BJ (cell line): ENCODE measurements at regions not wholly inside any gene's neighbourhood (a gene's known extent, or its start where the extent isn't known, plus 50 kb on each side); places are given as distances from the start of the nearest gene placed in this dataset.

Source experiments
- CTCF ChIA-PET: fragments of 350-600 bp; formaldehyde crosslinking; extraction: SDS; loops from one replicate; lab custom pipeline; 2021; ENCODE audit warnings: antibody characterized with exemption, inconsistent platforms; lab: Yijun Ruan, JAX
- POLR2A ChIA-PET: fragments of 300-600 bp; sonication (Branson Sonifier 250); formaldehyde crosslinking; extraction: SDS; loops from one replicate; lab custom pipeline; 2021; ENCODE audit warnings: antibody characterized with exemption; lab: Charles Lee
- DNase-seq: peaks from one replicate; pipeline ENCODE4 v3.0.0-alpha.2; 2011; ENCODE audit warnings: low read depth
- H3K27me3 ChIP-seq: 2 replicates; pipeline ENCODE4 v1.6.0; 2011; ENCODE audit warnings: low read length; ENCODE audit not compliant: control insufficient read depth, insufficient read depth
- H3K36me3 ChIP-seq: 2 replicates; pipeline ENCODE4 v1.5.1; 2011; ENCODE audit warnings: low read length; ENCODE audit not compliant: control insufficient read depth, insufficient read depth
- H3K4me3 ChIP-seq: 2 replicates; pipeline ENCODE4 v1.5.1; 2011; ENCODE audit warnings: low read depth, mild to moderate bottlenecking, control low read depth, low read length
- TF ChIP-seq, protein P1 (sequence below): IDR thresholded peaks from 2 replicates; pipeline ENCODE4 v1.5.1; 2011; ENCODE audit warnings: low read depth, mild to moderate bottlenecking, control low read depth, inconsistent platforms, low read length, moderate library complexity; ENCODE audit not compliant: insufficient read depth

DNA sequence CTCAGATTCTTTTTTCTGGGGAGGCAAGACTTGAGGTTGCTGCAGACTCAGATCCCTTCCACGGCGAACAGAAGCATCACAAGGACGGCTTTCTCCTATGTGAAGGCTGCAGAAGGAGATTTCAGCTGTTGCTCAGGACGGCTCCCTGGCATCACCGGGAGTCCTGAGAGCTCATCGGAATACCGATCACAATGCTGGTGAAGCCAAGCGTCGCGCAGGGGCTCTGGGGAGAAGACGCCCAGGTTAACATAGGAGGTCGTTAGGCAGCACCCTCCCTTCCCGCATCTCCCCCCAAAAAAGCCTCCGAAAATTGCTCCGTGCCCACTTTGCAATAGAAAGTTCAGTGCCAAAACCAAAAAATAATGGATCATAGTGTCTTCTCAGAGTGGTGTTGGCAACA, 127.2 kb upstream of the TMEM132D start:
- no peak overlapping the region for H3K4me3 ChIP-seq
- TF ChIP-seq, protein P1, sequence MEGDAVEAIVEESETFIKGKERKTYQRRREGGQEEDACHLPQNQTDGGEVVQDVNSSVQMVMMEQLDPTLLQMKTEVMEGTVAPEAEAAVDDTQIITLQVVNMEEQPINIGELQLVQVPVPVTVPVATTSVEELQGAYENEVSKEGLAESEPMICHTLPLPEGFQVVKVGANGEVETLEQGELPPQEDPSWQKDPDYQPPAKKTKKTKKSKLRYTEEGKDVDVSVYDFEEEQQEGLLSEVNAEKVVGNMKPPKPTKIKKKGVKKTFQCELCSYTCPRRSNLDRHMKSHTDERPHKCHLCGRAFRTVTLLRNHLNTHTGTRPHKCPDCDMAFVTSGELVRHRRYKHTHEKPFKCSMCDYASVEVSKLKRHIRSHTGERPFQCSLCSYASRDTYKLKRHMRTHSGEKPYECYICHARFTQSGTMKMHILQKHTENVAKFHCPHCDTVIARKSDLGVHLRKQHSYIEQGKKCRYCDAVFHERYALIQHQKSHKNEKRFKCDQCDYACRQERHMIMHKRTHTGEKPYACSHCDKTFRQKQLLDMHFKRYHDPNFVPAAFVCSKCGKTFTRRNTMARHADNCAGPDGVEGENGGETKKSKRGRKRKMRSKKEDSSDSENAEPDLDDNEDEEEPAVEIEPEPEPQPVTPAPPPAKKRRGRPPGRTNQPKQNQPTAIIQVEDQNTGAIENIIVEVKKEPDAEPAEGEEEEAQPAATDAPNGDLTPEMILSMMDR, result no peak
- DNase-seq, result no peak
- no peaks in the 10 kb centered on the region for H3K27me3 ChIP-seq
- ChIA-PET CTCF (interaction anchor here (0.6 kb wide), 1 partner anchor 1107 kb away, joined by 3 read pairs; no protein-coding TSS in a partner anchor), POLR2A (no interaction called here)
- no peaks in the 10 kb centered on the region for H3K36me3 ChIP-seq

DNA sequence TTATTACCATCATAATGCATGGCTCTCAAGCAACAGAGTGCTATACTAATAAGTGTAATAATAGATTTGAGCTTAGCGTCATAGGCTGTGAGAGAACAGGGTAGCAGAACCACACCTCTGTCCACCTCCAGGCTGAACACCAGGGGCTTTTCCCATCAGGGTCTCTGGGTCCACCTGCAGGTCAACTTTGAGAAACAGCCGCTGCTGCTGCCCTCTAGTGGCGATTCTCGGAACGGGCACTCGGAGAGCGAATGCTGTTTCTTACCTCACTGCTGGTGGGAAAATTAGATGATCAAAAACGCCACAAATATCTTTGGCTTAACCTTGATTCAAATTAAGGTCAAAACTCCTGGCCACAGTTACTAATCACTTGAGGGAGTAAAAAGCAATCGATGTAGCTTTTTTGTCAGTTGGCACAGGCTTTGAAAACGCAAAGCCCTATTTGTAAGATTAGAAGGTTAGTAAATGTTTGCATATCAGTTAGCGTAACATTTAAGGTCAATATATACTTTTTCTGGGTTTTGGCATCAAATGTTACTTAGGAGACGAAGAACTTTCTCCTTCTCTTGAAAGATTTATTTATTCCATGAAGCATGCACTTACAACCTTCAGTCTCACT, 127.9 kb upstream of the TMEM132D start:
- ChIA-PET POLR2A (no interaction called here), CTCF (interaction anchor here (0.6 to 0.7 kb wide), 2 partner anchors 11 to 1106 kb away, joined by 3 read pairs; no protein-coding TSS in a partner anchor)
- no peak for DNase-seq
- TF ChIP-seq, protein P1, result peak; percentile 68
- H3K27me3 ChIP-seq, result no peaks in the 10 kb centered on the region
- no peak overlapping the region for H3K4me3 ChIP-seq
- no peaks in the 10 kb centered on the region for H3K36me3 ChIP-seq

DNA sequence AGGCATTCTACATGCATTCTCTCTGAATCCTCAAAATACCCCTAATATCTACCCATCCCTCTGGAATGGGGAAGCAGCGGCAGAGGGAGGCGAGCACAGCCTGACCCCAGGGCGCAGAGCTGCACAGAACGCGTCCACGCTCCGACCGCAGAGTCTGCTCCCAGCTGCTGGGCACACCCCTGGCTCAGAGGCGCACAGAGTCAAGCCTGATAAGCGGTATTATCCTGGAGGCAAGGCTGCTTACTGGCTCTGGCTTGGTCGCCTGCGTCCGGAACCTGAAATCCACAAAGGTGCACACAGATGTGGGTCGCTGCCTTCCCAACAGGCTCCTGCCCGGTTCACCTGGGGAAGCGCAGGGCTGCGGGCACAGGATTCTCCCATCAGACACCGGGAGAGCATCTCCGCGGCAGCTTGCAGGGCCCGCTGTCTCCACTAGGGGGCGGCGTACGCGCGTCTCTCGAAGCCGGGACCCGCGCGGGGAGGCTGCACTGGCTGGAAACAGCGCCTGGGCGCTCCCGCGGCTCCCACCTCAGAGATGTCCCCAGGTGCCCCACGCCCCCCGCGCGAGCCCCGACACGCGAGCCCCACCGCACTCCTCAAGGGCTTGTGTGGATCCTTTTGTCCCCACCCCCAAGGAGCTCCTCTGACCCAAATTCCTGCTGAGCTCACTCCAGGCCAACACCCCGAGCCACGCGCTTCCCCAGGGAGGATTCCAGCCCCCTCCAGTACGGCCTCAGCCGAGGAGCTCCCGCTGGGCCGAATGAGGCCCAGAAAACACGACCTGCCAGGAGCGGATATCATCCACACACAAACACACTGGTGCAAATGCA, 120.1 kb upstream of the FZD10 start:
- ChIA-PET CTCF (no interaction called here), POLR2A (no interaction called here)
- H3K4me3 ChIP-seq, result no peak overlapping the region
- TF ChIP-seq, protein P1, result 0 out of 2 replicates have a peak, but pooled peaks have one; percentile 3
- no peak for DNase-seq
- no peaks in the 10 kb centered on the region for H3K27me3 ChIP-seq
- no peaks in the 10 kb centered on the region for H3K36me3 ChIP-seq

- H3K4me3 ChIP-seq, result no peak overlapping the region
- DNase-seq, result no peak
- no peaks in the 10 kb centered on the region for H3K27me3 ChIP-seq
- ChIA-PET POLR2A (no interaction called here), CTCF (no interaction called here)
- no peaks in the 10 kb centered on the region for H3K36me3 ChIP-seq
- TF ChIP-seq, protein P1, result no peak
These were observed 118.4 kb upstream of the FZD10 start for GRCh38 chr12:130043685-130044406.

DNA sequence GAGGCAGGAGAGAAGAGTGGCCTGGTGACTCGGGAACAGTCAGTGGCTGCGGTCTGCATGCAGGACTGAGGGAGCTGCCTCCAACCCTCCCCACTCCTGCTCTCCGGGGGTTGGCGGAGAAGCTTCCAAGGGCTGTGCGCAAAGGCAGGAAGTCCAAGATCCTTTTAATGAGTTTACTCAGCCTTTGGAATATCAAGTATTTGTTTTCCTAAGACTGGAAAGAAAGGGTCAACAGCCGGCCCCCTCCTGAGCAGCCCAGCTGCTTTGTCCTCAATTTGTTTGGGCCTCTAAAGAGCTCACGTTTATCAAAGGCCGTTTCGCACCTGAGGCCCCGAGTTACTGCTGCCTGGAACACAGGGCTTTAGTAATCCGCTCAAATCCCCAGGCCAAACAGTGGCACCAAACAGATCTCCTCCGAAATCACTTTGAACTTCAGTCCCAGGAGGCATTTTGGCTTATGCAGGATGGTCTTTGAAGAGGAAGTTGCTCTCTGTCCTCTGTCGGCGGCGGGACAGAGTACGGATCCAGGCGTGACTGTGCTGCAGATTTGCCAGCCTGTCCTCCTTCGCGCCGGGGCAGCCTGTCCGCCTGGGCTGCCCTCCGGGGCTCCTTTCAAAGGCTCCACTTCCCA, 117.2 kb upstream of the FZD10 start:
- H3K27me3 ChIP-seq, result no peaks in the 10 kb centered on the region
- no peak for DNase-seq
- no peak overlapping the region for H3K4me3 ChIP-seq
- TF ChIP-seq, protein P1, result no peak
- no peaks in the 10 kb centered on the region for H3K36me3 ChIP-seq
- CTCF ChIA-PET, result no interaction called here
- POLR2A ChIA-PET, result no interaction called here
